Peyer's patch (tissue), 4 donors: ENCODE measurements at regions not wholly inside any gene's neighbourhood (a gene's known extent, or its start where the extent isn't known, plus 50 kb on each side); places are given as distances from the start of the nearest gene placed in this dataset.
"Not testable (repeated sequence)": the region's sequence is repeated elsewhere in the genome, so short reads cannot be mapped to it uniquely, and the experiment has no call there.

Source experiments
- DNase-seq, 3 donors: peaks; one replicate each; pipeline ENCODE4 v3.0.0-alpha.2; 2017 to 2019
- H3K27ac ChIP-seq, 4 donors: fragments of 200-600 bp; sonication (generic); one replicate each; pipeline ENCODE4 v1.5.1; 2016 to 2019
- H3K27me3 ChIP-seq, 2 donors: fragments of 200-600 bp; sonication (generic); one replicate each; pipeline ENCODE4 v1.5.1; 2019
- H3K36me3 ChIP-seq, 3 donors: fragments of 200-600 bp; sonication (generic); one replicate each; pipeline ENCODE4 v1.5.1; 2016 to 2019
- H3K4me1 ChIP-seq, 4 donors: fragments of 200-600 bp; sonication (generic); one replicate each; pipeline ENCODE4 v1.5.1; 2016 to 2019
- H3K4me3 ChIP-seq, 4 donors: fragments of 200-600 bp; sonication (generic); 1 replicate in 3 of 4; 2 replicates in 1 of 4; pipeline ENCODE4 v1.5.1; 2016 to 2019; ENCODE audit warnings: mild to moderate bottlenecking in 1 of 4
- H3K9me3 ChIP-seq, 4 donors: fragments of 200-600 bp; sonication (generic); one replicate each; pipeline ENCODE4 v1.5.1; 2016 to 2019; ENCODE audit warnings: mild to moderate bottlenecking in 1 of 4
- POLR2A ChIP-seq, 2 donors: fragments of 450-650 bp; IDR thresholded peaks; one replicate each; pipeline ENCODE4 v1.5.1; 2017; ENCODE audit warnings: antibody characterized with exemption in 2 of 2, mild to moderate bottlenecking in 2 of 2, moderate library complexity in 2 of 2
- TF ChIP-seq, protein P1 (sequence below), 6 experiments: fragments of 450-650 bp in 4 of 6; fragments of 200-600 bp in 2 of 6; sonication (generic) in 1 of 6; IDR thresholded peaks; one replicate each; pipeline ENCODE4 v1.5.1; 2017 to 2019; ENCODE audit warnings: antibody characterized with exemption in 6 of 6, mild to moderate bottlenecking in 3 of 6, moderate library complexity in 1 of 6

- Histone ChIP-seq H3K27ac (no peak overlapping the region), H3K4me1 (no peaks in the 10 kb centered on the region), H3K36me3 (no peaks in the 10 kb centered on the region), H3K9me3 (no peaks in the 10 kb centered on the region), H3K27me3 (no peaks in the 10 kb centered on the region), H3K4me3 (no peak overlapping the region)
- no peak for TF ChIP-seq POLR2A (IDR thresholded peaks at IDR 0.05)
- TF ChIP-seq, protein P1, sequence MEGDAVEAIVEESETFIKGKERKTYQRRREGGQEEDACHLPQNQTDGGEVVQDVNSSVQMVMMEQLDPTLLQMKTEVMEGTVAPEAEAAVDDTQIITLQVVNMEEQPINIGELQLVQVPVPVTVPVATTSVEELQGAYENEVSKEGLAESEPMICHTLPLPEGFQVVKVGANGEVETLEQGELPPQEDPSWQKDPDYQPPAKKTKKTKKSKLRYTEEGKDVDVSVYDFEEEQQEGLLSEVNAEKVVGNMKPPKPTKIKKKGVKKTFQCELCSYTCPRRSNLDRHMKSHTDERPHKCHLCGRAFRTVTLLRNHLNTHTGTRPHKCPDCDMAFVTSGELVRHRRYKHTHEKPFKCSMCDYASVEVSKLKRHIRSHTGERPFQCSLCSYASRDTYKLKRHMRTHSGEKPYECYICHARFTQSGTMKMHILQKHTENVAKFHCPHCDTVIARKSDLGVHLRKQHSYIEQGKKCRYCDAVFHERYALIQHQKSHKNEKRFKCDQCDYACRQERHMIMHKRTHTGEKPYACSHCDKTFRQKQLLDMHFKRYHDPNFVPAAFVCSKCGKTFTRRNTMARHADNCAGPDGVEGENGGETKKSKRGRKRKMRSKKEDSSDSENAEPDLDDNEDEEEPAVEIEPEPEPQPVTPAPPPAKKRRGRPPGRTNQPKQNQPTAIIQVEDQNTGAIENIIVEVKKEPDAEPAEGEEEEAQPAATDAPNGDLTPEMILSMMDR (IDR thresholded peaks at IDR 0.05), result no peak
- no peak for DNase-seq
These were observed 326.9 kb downstream of the NAF1 start for GRCh38 chr4:162839814-162840213.

DNA sequence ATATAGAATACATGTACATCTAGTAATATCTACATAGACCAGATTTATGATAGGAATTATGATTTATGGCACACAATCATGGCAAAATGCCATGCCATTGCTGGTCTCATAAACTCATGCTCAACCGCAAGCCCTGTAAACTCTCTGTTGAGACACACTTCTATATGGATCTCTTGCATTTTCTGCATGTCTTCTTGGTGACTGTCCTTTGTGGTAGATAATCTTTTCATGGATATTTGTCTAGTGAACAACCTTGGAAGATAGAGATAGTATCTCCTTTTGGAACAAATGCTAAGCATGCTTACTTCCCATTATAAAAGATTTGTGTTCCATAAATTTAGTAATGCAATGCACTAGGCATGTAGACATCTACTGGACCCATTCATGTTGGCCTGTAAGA is 328.0 kb downstream of the NAF1 start:
- Histone ChIP-seq H3K36me3 (no peaks in the 10 kb centered on the region), H3K4me3 (no peak overlapping the region), H3K9me3 (no peaks in the 10 kb centered on the region), H3K4me1 (no peaks in the 10 kb centered on the region), H3K27me3 (no peaks in the 10 kb centered on the region), H3K27ac (no peak overlapping the region)
- no peak for DNase-seq
- TF ChIP-seq, protein P1 (IDR thresholded peaks at IDR 0.05), result no peak
- no peak for TF ChIP-seq POLR2A (IDR thresholded peaks at IDR 0.05)

DNA sequence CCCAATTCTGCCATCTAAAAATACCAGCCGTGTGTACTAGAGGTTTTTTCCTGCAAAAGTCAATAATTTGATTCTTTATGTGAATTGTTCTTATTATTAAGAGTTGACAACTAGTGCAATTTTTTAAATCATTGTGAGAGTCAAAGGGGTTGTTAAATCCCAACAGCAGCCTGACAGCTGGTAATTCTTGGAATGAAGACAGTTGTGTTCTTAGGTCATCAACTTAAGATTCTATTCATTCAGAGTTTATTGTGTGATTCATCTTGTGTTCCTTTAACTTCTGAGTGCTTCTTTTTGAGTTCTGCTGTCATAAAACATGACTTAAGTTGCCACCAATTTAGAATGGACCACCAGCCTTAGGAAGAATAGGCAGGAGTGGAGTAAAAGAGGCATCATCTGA is 329.0 kb downstream of the NAF1 start:
- Histone ChIP-seq H3K36me3 (no peaks in the 10 kb centered on the region), H3K4me3 (no peak overlapping the region), H3K4me1 (no peaks in the 10 kb centered on the region), H3K9me3 (no peaks in the 10 kb centered on the region), H3K27ac (no peak overlapping the region), H3K27me3 (no peaks in the 10 kb centered on the region)
- no peak for DNase-seq
- TF ChIP-seq, protein P1 (IDR thresholded peaks at IDR 0.05), result no peak
- TF ChIP-seq POLR2A (IDR thresholded peaks at IDR 0.05), result no peak

- Histone ChIP-seq H3K4me1 (no peaks in the 10 kb centered on the region), H3K9me3 (no peaks in the 10 kb centered on the region), H3K4me3 (no peak overlapping the region), H3K27me3 (no peaks in the 10 kb centered on the region), H3K27ac (no peak overlapping the region), H3K36me3 (no peaks in the 10 kb centered on the region)
- no peak for DNase-seq
- TF ChIP-seq POLR2A (IDR thresholded peaks at IDR 0.05), result no peak
- TF ChIP-seq, protein P1 (IDR thresholded peaks at IDR 0.05), result no peak
These were observed 329.4 kb downstream of the NAF1 start for GRCh38 chr4:162837241-162837640.

DNA sequence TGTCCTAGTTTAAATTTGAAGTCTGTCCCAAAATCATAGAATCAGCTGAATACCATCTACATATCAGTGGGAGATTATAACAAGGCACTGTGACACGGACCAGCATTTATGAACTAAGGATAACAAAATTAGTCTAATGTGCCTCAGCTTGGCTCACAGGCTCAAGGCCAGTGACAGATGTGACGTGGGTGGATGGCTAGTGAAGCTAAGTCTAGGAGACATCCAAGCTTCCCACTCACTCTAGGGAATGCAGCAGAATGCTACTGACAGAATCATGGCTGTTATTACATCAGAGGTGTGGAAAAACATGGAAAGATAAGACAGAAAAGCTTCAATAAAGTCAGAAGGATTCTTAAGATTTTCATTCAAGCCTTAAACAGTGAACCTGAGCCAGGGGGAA is 329.9 kb downstream of the NAF1 start:
- no peak overlapping the region for H3K4me3 ChIP-seq
- H3K27me3 ChIP-seq, result no peaks in the 10 kb centered on the region
- no peaks in the 10 kb centered on the region for H3K4me1 ChIP-seq
- no peak for DNase-seq
- no peaks in the 10 kb centered on the region for H3K9me3 ChIP-seq
- H3K36me3 ChIP-seq, result no peaks in the 10 kb centered on the region
- H3K27ac ChIP-seq, result no peak overlapping the region
- TF ChIP-seq POLR2A (IDR thresholded peaks at IDR 0.05), result no peak
- TF ChIP-seq, protein P1 (IDR thresholded peaks at IDR 0.05), result no peak

- not testable (repeated sequence) for DNase-seq, H3K27ac ChIP-seq, H3K4me1 ChIP-seq, H3K4me3 ChIP-seq, H3K36me3 ChIP-seq, H3K9me3 ChIP-seq, H3K27me3 ChIP-seq
These were observed 330.4 kb downstream of the NAF1 start for GRCh38 chr4:162836258-162836657.
